MM.1S (cell line): ENCODE measurements at regions not wholly inside any gene's neighbourhood (a gene's known extent, or its start where the extent isn't known, plus 50 kb on each side); places are given as distances from the start of the nearest gene placed in this dataset.

Experiments used
- DNase-seq: peaks from one replicate; pipeline ENCODE4 v3.0.0-alpha.2; 2015
- H2AFZ ChIP-seq: fragments of 300-600 bp; sonication (generic); 2 replicates; pipeline ENCODE4 v1.6.0; 2016; ENCODE audit warnings: antibody characterized with exemption, low read length
- H3F3A ChIP-seq: fragments of 300-600 bp; sonication (generic); 2 replicates; pipeline ENCODE4 v1.6.1; 2016; ENCODE audit warnings: mild to moderate bottlenecking, antibody characterized with exemption, low read length, moderate library complexity, mixed read lengths; ENCODE audit not compliant: insufficient read depth
- H3K27ac ChIP-seq: fragments of 300-600 bp; sonication (generic); 2 replicates; pipeline ENCODE4 v1.5.1; 2016; ENCODE audit warnings: mild to moderate bottlenecking, low read length
- H3K27me3 ChIP-seq: fragments of 300-600 bp; sonication (generic); replicated peaks from 2 replicates; pipeline ENCODE4 v1.6.0; 2016; ENCODE audit warnings: low read length; ENCODE audit not compliant: insufficient read depth
- H3K36me3 ChIP-seq: fragments of 300-600 bp; sonication (generic); replicated peaks from 2 replicates; pipeline ENCODE4 v1.6.1; 2016; ENCODE audit warnings: mild to moderate bottlenecking, low read length, mixed read lengths; ENCODE audit not compliant: insufficient read depth
- H3K4me1 ChIP-seq: fragments of 300-600 bp; sonication (generic); 2 replicates; pipeline ENCODE4 v1.6.1; 2016; ENCODE audit warnings: low read length, mixed read lengths
- H3K4me2 ChIP-seq: fragments of 300-600 bp; sonication (generic); 2 replicates; pipeline ENCODE4 v1.6.0; 2016; ENCODE audit warnings: low read depth, low read length
- H3K4me3 ChIP-seq: fragments of 300-600 bp; sonication (generic); 2 replicates; pipeline ENCODE4 v1.5.1; 2016; ENCODE audit warnings: low read length, mixed read lengths
- H3K79me2 ChIP-seq: fragments of 300-600 bp; sonication (generic); 2 replicates; pipeline ENCODE4 v1.6.1; 2016; ENCODE audit warnings: mixed run types, low read length, mixed read lengths
- H3K9ac ChIP-seq: fragments of 300-600 bp; sonication (generic); 2 replicates; pipeline ENCODE4 v1.6.1; 2016; ENCODE audit warnings: low read length, mixed read lengths
- H3K9me2 ChIP-seq: fragments of 300-600 bp; sonication (generic); replicated peaks from 2 replicates; pipeline ENCODE4 v1.6.1; 2016; ENCODE audit warnings: mild to moderate bottlenecking, low read length, mixed read lengths; ENCODE audit not compliant: insufficient read depth
- H3K9me3 ChIP-seq: fragments of 300-600 bp; sonication (generic); replicated peaks from 2 replicates; pipeline ENCODE4 v1.6.1; 2016; ENCODE audit warnings: mild to moderate bottlenecking, low read length, mixed read lengths; ENCODE audit not compliant: insufficient read depth
- H4K20me1 ChIP-seq: fragments of 300-600 bp; sonication (generic); 2 replicates; pipeline ENCODE4 v1.6.1; 2016; ENCODE audit warnings: mild to moderate bottlenecking, low read length, moderate library complexity, mixed read lengths; ENCODE audit not compliant: insufficient read depth
- CTCF ChIP-seq: fragments of 300-600 bp; sonication (generic); IDR thresholded peaks from 2 replicates; pipeline ENCODE4 v1.5.1; 2016; ENCODE audit warnings: antibody characterized with exemption, low read length, mixed read lengths
- EZH2 ChIP-seq: fragments of 300-600 bp; sonication (generic); optimal IDR thresholded peaks from 2 replicates; pipeline ENCODE3; 2017; ENCODE audit warnings: low read depth, mild to moderate bottlenecking, antibody characterized with exemption, low read length, mixed read lengths
- EZH2phosphoT487 ChIP-seq: fragments of 300-600 bp; sonication (generic); IDR thresholded peaks from 2 replicates; pipeline ENCODE4 v1.6.1; 2018; ENCODE audit warnings: antibody characterized with exemption, low read length

GRCh38 chr4:64538219-64538618 lies 129.0 kb upstream of the TECRL start:
- H3K4me2 ChIP-seq: no peak overlapping the region
- no peaks in the 10 kb centered on the region for H3K27me3 ChIP-seq
- H3K4me3 ChIP-seq: no peak overlapping the region
- no peaks in the 10 kb centered on the region for H3K36me3 ChIP-seq
- no peaks in the 10 kb centered on the region for H3K9me2 ChIP-seq
- H3K9me3 ChIP-seq: no peaks in the 10 kb centered on the region
- DNase-seq: no peak
- no peaks in the 10 kb centered on the region for H3F3A ChIP-seq
- no peak overlapping the region for H3K9ac ChIP-seq
- H4K20me1 ChIP-seq: no peaks in the 10 kb centered on the region
- no peak overlapping the region for H2AFZ ChIP-seq
- TF ChIP-seq EZH2 (no peak), EZH2phosphoT487 (no peak), CTCF (0 out of 2 replicates have a peak, but pooled peaks have one; percentile 10)
- H3K27ac ChIP-seq: no peak overlapping the region
- no peaks in the 10 kb centered on the region for H3K79me2 ChIP-seq
- H3K4me1 ChIP-seq: no peaks in the 10 kb centered on the region

- Histone ChIP-seq H3K9ac (no peak overlapping the region), H3K4me1 (no peaks in the 10 kb centered on the region), H3K27me3 (no peaks in the 10 kb centered on the region), H2AFZ (no peak overlapping the region), H3K36me3 (no peaks in the 10 kb centered on the region), H3K79me2 (no peaks in the 10 kb centered on the region), H3K9me3 (no peaks in the 10 kb centered on the region), H3K9me2 (no peaks in the 10 kb centered on the region), H3K27ac (no peak overlapping the region), H4K20me1 (no peaks in the 10 kb centered on the region), H3K4me2 (no peak overlapping the region), H3F3A (no peaks in the 10 kb centered on the region), H3K4me3 (no peak overlapping the region)
- TF ChIP-seq CTCF (no peak), EZH2 (no peak), EZH2phosphoT487 (no peak)
- DNase-seq: no peak
These were observed 124.4 kb upstream of the TECRL start for GRCh38 chr4:64533637-64534036.

GRCh38 chr4:64533159-64533558 lies 123.9 kb upstream of the TECRL start:
- H3K27ac ChIP-seq: no peak overlapping the region
- no peaks in the 10 kb centered on the region for H3K27me3 ChIP-seq
- H3K4me1 ChIP-seq: no peaks in the 10 kb centered on the region
- TF ChIP-seq EZH2phosphoT487: no peak
- TF ChIP-seq CTCF: no peak
- TF ChIP-seq EZH2: no peak
- H3K4me3 ChIP-seq: no peak overlapping the region
- H3K36me3 ChIP-seq: no peaks in the 10 kb centered on the region
- no peaks in the 10 kb centered on the region for H3K9me2 ChIP-seq
- no peaks in the 10 kb centered on the region for H4K20me1 ChIP-seq
- H2AFZ ChIP-seq: no peak overlapping the region
- DNase-seq: no peak
- H3K4me2 ChIP-seq: no peak overlapping the region
- no peak overlapping the region for H3K9ac ChIP-seq
- no peaks in the 10 kb centered on the region for H3F3A ChIP-seq
- H3K9me3 ChIP-seq: no peaks in the 10 kb centered on the region
- no peaks in the 10 kb centered on the region for H3K79me2 ChIP-seq
